ENCODE measurements at regions not wholly inside any gene's neighbourhood (a gene's known extent, or its start where the extent isn't known, plus 50 kb on each side); places are given as distances from the start of the nearest gene placed in this dataset.

GRCh38 chr4:13728761-13729160 lies 101.2 kb upstream of the BOD1L1 start:
- no peak overlapping the region for H3K4ac ChIP-seq (ENCODE audit: low read depth, low read length)
- H2BK15ac ChIP-seq (ENCODE audit: low read depth, low read length) = no peak overlapping the region
- no peak overlapping the region for H2BK120ac ChIP-seq (ENCODE audit: low read depth, low read length, poor library complexity, severe bottlenecking)
- H3K14ac ChIP-seq (ENCODE audit: insufficient read depth, low read length) = no peak overlapping the region
- no peak overlapping the region for H2AK5ac ChIP-seq (ENCODE audit: insufficient read length, low read length)
- H3K4me1 ChIP-seq (ENCODE audit: insufficient read depth, low read length) = no peaks in the 10 kb centered on the region
- no peaks in the 10 kb centered on the region for H3K79me1 ChIP-seq (ENCODE audit: insufficient read depth, low read depth, low read length, poor library complexity, severe bottlenecking)
- no peaks in the 10 kb centered on the region for H3K9me3 ChIP-seq (ENCODE audit: control insufficient read depth, low read depth, low read length)
- H3K79me2 ChIP-seq (ENCODE audit: insufficient read depth, low read length) = no peaks in the 10 kb centered on the region
- no peak overlapping the region for H3T11ph ChIP-seq (ENCODE audit: low read length)
- H3K18ac ChIP-seq (ENCODE audit: insufficient read length, low read depth, low read length) = no peak overlapping the region
- no peaks in the 10 kb centered on the region for H3K27me3 ChIP-seq (ENCODE audit: insufficient read depth, low read length)
- H2BK20ac ChIP-seq (ENCODE audit: low read depth, low read length, poor library complexity, severe bottlenecking) = no peak overlapping the region
- no peak overlapping the region for H3K4me2 ChIP-seq (ENCODE audit: insufficient read depth, insufficient read length, low read length)
- H4K5ac ChIP-seq (ENCODE audit: insufficient read length, low read depth, low read length) = no peak overlapping the region
- H3K23ac ChIP-seq (ENCODE audit: insufficient read length, low read depth, low read length) = no peak overlapping the region
- H2BK5ac ChIP-seq (ENCODE audit: insufficient read length, low read length) = no peak overlapping the region
- Mint-ChIP-seq H3K36me3 (ENCODE audit: insufficient read depth in 1 of 3, low read depth in 3 of 3) (no peaks in the 10 kb centered on the region), H3K9me3 (no peaks in the 10 kb centered on the region; a peak in 1 of 5 replicates), H3K27me3 (ENCODE audit: low read depth) (peaks cover 1% of the 10 kb centered on the region; the same call in 1 of the 2 replicates), H3K4me3 (no peak overlapping the region), H3K4me1 (no peaks in the 10 kb centered on the region), H3K27ac (no peak overlapping the region)
- no CpG with 5 or more reads among the region's 6 CpGs for WGBS (ENCODE audit: extremely low coverage, insufficient read length, low lambda C conversion rate)
- no peak overlapping the region for H4K91ac ChIP-seq (ENCODE audit: insufficient read length, low read depth, low read length)
- no peak overlapping the region for H2AFZ ChIP-seq (ENCODE audit: low read length)
- no peak overlapping the region for H2BK12ac ChIP-seq (ENCODE audit: insufficient read length, low read depth, low read length)
- H3K23me2 ChIP-seq (ENCODE audit: insufficient read length, low read depth, low read length, poor library complexity, severe bottlenecking) = no peaks in the 10 kb centered on the region
- no peak overlapping the region for H3K56ac ChIP-seq (ENCODE audit: insufficient read length, low read depth, low read length)
- no peaks in the 10 kb centered on the region for H4K20me1 ChIP-seq (ENCODE audit: control insufficient read depth, insufficient read depth, insufficient read length)
- DNase-seq = no peak
- no peak overlapping the region for H3K27ac ChIP-seq (ENCODE audit: insufficient read length, low read depth, low read length)
- TF ChIP-seq, protein P1, sequence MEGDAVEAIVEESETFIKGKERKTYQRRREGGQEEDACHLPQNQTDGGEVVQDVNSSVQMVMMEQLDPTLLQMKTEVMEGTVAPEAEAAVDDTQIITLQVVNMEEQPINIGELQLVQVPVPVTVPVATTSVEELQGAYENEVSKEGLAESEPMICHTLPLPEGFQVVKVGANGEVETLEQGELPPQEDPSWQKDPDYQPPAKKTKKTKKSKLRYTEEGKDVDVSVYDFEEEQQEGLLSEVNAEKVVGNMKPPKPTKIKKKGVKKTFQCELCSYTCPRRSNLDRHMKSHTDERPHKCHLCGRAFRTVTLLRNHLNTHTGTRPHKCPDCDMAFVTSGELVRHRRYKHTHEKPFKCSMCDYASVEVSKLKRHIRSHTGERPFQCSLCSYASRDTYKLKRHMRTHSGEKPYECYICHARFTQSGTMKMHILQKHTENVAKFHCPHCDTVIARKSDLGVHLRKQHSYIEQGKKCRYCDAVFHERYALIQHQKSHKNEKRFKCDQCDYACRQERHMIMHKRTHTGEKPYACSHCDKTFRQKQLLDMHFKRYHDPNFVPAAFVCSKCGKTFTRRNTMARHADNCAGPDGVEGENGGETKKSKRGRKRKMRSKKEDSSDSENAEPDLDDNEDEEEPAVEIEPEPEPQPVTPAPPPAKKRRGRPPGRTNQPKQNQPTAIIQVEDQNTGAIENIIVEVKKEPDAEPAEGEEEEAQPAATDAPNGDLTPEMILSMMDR (conservative IDR thresholded peaks at IDR 0.05) = no peak
- no peak overlapping the region for H4K8ac ChIP-seq (replicated peaks; ENCODE audit: insufficient read length, low read depth, low read length)
- H3K9ac ChIP-seq (ENCODE audit: extremely low read depth, insufficient read length, low read length) = no peak overlapping the region

Data from H9 (cell line).